ENCODE measurements at regions not wholly inside any gene's neighbourhood (a gene's known extent, or its start where the extent isn't known, plus 50 kb on each side); places are given as distances from the start of the nearest gene placed in this dataset.
A peak's percentile ranks its signal among the peaks of the same experiment; 100 is the strongest.

GRCh38 chr20:22333885-22334545, 250.4 kb downstream of the FOXA2 start:
- DNase-seq (peak; percentile 64 to 79 (median 69)), ATAC-seq (ENCODE audit: insufficient read depth, low FRiP score) (peak; percentile 83)
- H3K4me1 ChIP-seq (ENCODE audit: control insufficient read depth in 5 of 5, insufficient read depth in 5 of 5, low read length in 5 of 5): no peaks in the 10 kb centered on the region
- H3K9ac ChIP-seq (ENCODE audit: insufficient read depth in 1 of 2, low read length in 2 of 2): no peak overlapping the region
- H3K9me3 ChIP-seq (ENCODE audit: control insufficient read depth in 4 of 4, insufficient read depth in 3 of 4, low read length in 3 of 4): no peaks in the 10 kb centered on the region
- H3K27ac ChIP-seq (ENCODE audit: low read depth in 1 of 2, low read length in 1 of 2): no peak overlapping the region
- H3K36me3 ChIP-seq (ENCODE audit: control insufficient read depth in 4 of 4, insufficient read depth in 4 of 4, low read length in 4 of 4): no peaks in the 10 kb centered on the region
- H3K4me3 ChIP-seq: no peak overlapping the region
- peak; percentile 33 for TF ChIP-seq CTCF (IDR thresholded peaks at IDR 0.05; ENCODE audit: control extremely low read depth, extremely low read depth)
- 33 to 38% methylated on average over 19 of the region's 19 CpGs for WGBS, 2 donors
- peaks cover 0 to 9% (median 5%) of the 10 kb centered on the region in 3 donors for H3K27me3 ChIP-seq (ENCODE audit: control insufficient read depth in 3 of 3, insufficient read depth in 3 of 3, low read length in 2 of 3)

GRCh38 chr20:22324505-22324904, 259.9 kb downstream of the FOXA2 start:
- peaks cover 0 to 8% (median 0%) of the 10 kb centered on the region in 3 donors for H3K27me3 ChIP-seq (ENCODE audit: control insufficient read depth in 3 of 3, insufficient read depth in 3 of 3, low read length in 2 of 3)
- ATAC-seq (ENCODE audit: insufficient read depth, low FRiP score) (no peak), DNase-seq (peak in 1 of 3 donors; percentile 27)
- no peak overlapping the region for H3K9ac ChIP-seq (ENCODE audit: insufficient read depth in 1 of 2, low read length in 2 of 2)
- no peaks in the 10 kb centered on the region for H3K36me3 ChIP-seq (ENCODE audit: control insufficient read depth in 4 of 4, insufficient read depth in 4 of 4, low read length in 4 of 4)
- no peak overlapping the region for H3K4me3 ChIP-seq
- no peak for TF ChIP-seq CTCF (IDR thresholded peaks at IDR 0.05; ENCODE audit: control extremely low read depth, extremely low read depth)
- H3K9me3 ChIP-seq (ENCODE audit: control insufficient read depth in 4 of 4, insufficient read depth in 3 of 4, low read length in 3 of 4): no peaks in the 10 kb centered on the region
- H3K27ac ChIP-seq (ENCODE audit: low read depth in 1 of 2, low read length in 1 of 2): no peak overlapping the region
- H3K4me1 ChIP-seq (ENCODE audit: control insufficient read depth in 5 of 5, insufficient read depth in 5 of 5, low read length in 5 of 5): no peaks in the 10 kb centered on the region
- WGBS, 2 donors: 69 to 80% methylated on average over 2 of the region's 2 CpGs

GRCh38 chr20:22322513-22322912, 261.9 kb downstream of the FOXA2 start:
- WGBS, 2 donors: 43 to 54% methylated on average over 2 of the region's 2 CpGs
- Histone ChIP-seq H3K36me3 (ENCODE audit: control insufficient read depth in 4 of 4, insufficient read depth in 4 of 4, low read length in 4 of 4) (no peaks in the 10 kb centered on the region), H3K9ac (ENCODE audit: insufficient read depth in 1 of 2, low read length in 2 of 2) (no peak overlapping the region), H3K9me3 (ENCODE audit: control insufficient read depth in 4 of 4, insufficient read depth in 3 of 4, low read length in 3 of 4) (no peaks in the 10 kb centered on the region), H3K4me1 (ENCODE audit: control insufficient read depth in 5 of 5, insufficient read depth in 5 of 5, low read length in 5 of 5) (no peaks in the 10 kb centered on the region), H3K27ac (ENCODE audit: low read depth in 1 of 2, low read length in 1 of 2) (no peak overlapping the region), H3K27me3 (ENCODE audit: control insufficient read depth in 3 of 3, insufficient read depth in 3 of 3, low read length in 2 of 3) (peaks cover 0 to 8% (median 0%) of the 10 kb centered on the region in 3 donors), H3K4me3 (no peak overlapping the region)
- no peak for ATAC-seq (ENCODE audit: insufficient read depth, low FRiP score)
- DNase-seq: no peak
- TF ChIP-seq CTCF (IDR thresholded peaks at IDR 0.05; ENCODE audit: control extremely low read depth, extremely low read depth): no peak

GRCh38 chr20:22321191-22321590, 263.2 kb downstream of the FOXA2 start:
- Histone ChIP-seq H3K27me3 (ENCODE audit: control insufficient read depth in 3 of 3, insufficient read depth in 3 of 3, low read length in 2 of 3) (peaks cover 0 to 8% (median 3%) of the 10 kb centered on the region in 3 donors), H3K27ac (ENCODE audit: low read depth in 1 of 2, low read length in 1 of 2) (no peak overlapping the region), H3K36me3 (ENCODE audit: control insufficient read depth in 4 of 4, insufficient read depth in 4 of 4, low read length in 4 of 4) (no peaks in the 10 kb centered on the region), H3K4me1 (ENCODE audit: control insufficient read depth in 5 of 5, insufficient read depth in 5 of 5, low read length in 5 of 5) (no peaks in the 10 kb centered on the region), H3K9me3 (ENCODE audit: control insufficient read depth in 4 of 4, insufficient read depth in 3 of 4, low read length in 3 of 4) (no peaks in the 10 kb centered on the region), H3K9ac (ENCODE audit: insufficient read depth in 1 of 2, low read length in 2 of 2) (no peak overlapping the region), H3K4me3 (no peak overlapping the region)
- no peak for TF ChIP-seq CTCF (IDR thresholded peaks at IDR 0.05; ENCODE audit: control extremely low read depth, extremely low read depth)
- 73 to 82% methylated on average over 1 of the region's 1 CpG for WGBS, 2 donors
- no peak for DNase-seq
- ATAC-seq (ENCODE audit: insufficient read depth, low FRiP score): no peak
